ENCODE measurements at regions not wholly inside any gene's neighbourhood (a gene's known extent, or its start where the extent isn't known, plus 50 kb on each side); places are given as distances from the start of the nearest gene placed in this dataset.

GRCh38 chr16:16805809-16806208 lies 426.9 kb downstream of the NPIPA7 start:
- DNase-seq (ENCODE audit: low read depth) = no peak
- H3K4me3 ChIP-seq (ENCODE audit: low read depth, low read length) = no peak overlapping the region
- TF ChIP-seq, protein P1, sequence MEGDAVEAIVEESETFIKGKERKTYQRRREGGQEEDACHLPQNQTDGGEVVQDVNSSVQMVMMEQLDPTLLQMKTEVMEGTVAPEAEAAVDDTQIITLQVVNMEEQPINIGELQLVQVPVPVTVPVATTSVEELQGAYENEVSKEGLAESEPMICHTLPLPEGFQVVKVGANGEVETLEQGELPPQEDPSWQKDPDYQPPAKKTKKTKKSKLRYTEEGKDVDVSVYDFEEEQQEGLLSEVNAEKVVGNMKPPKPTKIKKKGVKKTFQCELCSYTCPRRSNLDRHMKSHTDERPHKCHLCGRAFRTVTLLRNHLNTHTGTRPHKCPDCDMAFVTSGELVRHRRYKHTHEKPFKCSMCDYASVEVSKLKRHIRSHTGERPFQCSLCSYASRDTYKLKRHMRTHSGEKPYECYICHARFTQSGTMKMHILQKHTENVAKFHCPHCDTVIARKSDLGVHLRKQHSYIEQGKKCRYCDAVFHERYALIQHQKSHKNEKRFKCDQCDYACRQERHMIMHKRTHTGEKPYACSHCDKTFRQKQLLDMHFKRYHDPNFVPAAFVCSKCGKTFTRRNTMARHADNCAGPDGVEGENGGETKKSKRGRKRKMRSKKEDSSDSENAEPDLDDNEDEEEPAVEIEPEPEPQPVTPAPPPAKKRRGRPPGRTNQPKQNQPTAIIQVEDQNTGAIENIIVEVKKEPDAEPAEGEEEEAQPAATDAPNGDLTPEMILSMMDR (conservative IDR thresholded peaks at IDR 0.05; ENCODE audit: low read depth, low read length) = no peak

- no peak overlapping the region for H3K4me3 ChIP-seq (ENCODE audit: low read depth, low read length)
- TF ChIP-seq, protein P1 (conservative IDR thresholded peaks at IDR 0.05; ENCODE audit: low read depth, low read length) = no peak
- no peak for DNase-seq (ENCODE audit: low read depth)
Measured at GRCh38 chr16:16815641-16816040, 436.7 kb downstream of the NPIPA7 start.

- DNase-seq (ENCODE audit: low read depth) = no peak
- TF ChIP-seq, protein P1 (conservative IDR thresholded peaks at IDR 0.05; ENCODE audit: low read depth, low read length) = no peak
- H3K4me3 ChIP-seq (ENCODE audit: low read depth, low read length) = no peak overlapping the region
Measured at GRCh38 chr16:16817196-16817595, 438.3 kb downstream of the NPIPA7 start.

DNA sequence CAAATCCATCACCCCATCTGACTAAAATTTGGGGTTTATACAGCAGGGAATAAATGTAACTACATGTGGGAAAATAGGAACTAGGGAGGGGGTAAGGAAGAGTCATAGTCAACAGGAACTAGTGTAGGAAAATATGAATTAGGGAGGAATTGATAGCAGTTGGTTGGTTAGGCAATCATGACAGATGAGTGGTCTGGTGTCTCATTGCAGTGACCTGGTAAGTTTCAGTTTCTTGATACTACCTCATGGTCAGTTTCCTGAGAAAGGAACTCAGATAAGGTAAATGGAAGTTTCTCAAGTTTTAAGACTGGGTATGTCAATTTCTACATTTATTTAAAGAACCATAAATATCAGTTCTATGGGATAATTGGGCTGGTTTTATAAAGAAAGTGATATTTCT lies 442.3 kb downstream of the NPIPA7 start:
- no peak for DNase-seq (ENCODE audit: low read depth)
- H3K4me3 ChIP-seq (ENCODE audit: low read depth, low read length) = no peak overlapping the region

GRCh38 chr16:16828913-16829398 lies 450.0 kb downstream of the NPIPA7 start:
- no peak for DNase-seq (ENCODE audit: low read depth)
- TF ChIP-seq, protein P1 (conservative IDR thresholded peaks at IDR 0.05; ENCODE audit: low read depth, low read length) = no peak
- no peak overlapping the region for H3K4me3 ChIP-seq (ENCODE audit: low read depth, low read length)

More for the DNA sequence above, 442.3 kb downstream of the NPIPA7 start:
- TF ChIP-seq, protein P1 (conservative IDR thresholded peaks at IDR 0.05; ENCODE audit: low read depth, low read length) = no peak

- no peak overlapping the region for H3K4me3 ChIP-seq (ENCODE audit: low read depth, low read length)
- no peak for DNase-seq (ENCODE audit: low read depth)
- TF ChIP-seq, protein P1 (conservative IDR thresholded peaks at IDR 0.05; ENCODE audit: low read depth, low read length) = no peak
Measured at GRCh38 chr16:16830401-16830800, 451.5 kb downstream of the NPIPA7 start.

GRCh38 chr16:16830973-16831372 lies 452.0 kb downstream of the NPIPA7 start:
- TF ChIP-seq, protein P1 (conservative IDR thresholded peaks at IDR 0.05; ENCODE audit: low read depth, low read length) = no peak
- no peak for DNase-seq (ENCODE audit: low read depth)
- H3K4me3 ChIP-seq (ENCODE audit: low read depth, low read length) = no peak overlapping the region

All from choroid plexus epithelial cell (primary cell).